SKM-1 treated with dmso at 0.1 percent for 144 hours (cell line): ENCODE measurements at regions not wholly inside any gene's neighbourhood (a gene's known extent, or its start where the extent isn't known, plus 50 kb on each side); places are given as distances from the start of the nearest gene placed in this dataset.

Source experiments
- DNase-seq: peaks from one replicate; lab custom pipeline; 2025; ENCODE audit not compliant: unreplicated experiment; lab: John Stamatoyannopoulos, UW

DNA sequence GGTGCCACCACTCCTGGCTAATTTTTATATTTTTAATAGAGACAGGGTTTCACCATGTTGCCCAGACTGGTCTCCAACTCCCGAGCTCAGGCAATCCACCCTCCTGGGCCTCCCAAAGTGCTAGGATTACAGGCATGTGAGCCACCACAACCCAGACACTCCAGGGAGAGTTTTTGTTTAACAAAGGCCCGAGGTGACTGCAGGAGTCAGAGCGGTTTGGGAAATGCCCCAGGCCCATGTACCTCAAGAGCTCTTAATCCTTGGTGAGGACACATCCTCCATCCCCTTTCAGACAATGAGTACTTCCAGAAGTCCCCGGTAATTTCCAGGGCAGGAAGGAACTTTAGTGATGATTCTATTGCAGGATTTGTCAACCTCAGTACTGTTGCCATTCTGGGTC is 176.0 kb downstream of the ESRRB start:
- DNase-seq, result no peak

DNA sequence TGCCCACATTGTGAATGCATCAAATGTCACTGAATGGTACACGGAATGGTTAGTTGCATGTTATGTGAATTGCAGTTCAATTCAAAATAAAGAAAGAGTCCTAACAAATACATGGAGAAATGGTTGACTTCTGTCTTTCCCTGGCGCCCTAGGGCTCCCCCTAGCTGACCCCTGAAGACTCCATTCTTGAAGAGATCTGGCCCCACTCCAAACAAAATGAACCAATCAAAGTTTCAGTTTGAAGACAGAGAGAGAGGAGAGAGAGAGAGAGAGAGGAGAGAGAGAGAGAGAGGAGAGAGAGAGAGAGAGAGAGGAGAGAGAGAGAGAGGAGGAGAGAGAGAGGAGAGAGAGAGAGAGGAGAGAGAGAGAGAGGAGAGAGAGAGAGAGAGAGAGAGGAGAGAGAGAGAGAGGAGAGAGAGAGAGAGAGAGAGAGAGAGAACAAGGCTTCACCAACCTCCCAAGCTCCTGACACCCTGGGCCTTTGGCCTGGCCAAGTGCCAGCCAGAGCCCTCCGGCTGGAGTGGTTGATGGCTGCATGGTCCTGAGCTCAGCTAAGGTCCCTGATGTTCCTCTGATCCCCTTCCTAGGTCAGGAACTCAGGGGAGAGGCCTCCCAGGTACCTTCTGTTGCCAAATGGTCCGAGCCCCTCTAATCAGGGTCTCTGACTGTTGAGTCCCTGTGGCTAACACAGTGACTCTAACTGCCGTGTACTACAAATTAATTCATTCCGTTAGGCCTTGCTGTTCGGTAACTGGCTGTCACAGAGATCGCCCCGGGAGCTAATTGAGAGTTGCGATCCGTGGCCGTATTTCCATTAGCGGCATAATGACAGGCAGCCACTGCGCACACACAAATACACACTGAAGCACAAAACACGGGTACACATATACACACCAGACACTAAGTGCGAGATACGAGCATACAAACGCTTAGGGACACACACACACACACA is 188.8 kb downstream of the ESRRB start:
- DNase-seq, result no peak

DNA sequence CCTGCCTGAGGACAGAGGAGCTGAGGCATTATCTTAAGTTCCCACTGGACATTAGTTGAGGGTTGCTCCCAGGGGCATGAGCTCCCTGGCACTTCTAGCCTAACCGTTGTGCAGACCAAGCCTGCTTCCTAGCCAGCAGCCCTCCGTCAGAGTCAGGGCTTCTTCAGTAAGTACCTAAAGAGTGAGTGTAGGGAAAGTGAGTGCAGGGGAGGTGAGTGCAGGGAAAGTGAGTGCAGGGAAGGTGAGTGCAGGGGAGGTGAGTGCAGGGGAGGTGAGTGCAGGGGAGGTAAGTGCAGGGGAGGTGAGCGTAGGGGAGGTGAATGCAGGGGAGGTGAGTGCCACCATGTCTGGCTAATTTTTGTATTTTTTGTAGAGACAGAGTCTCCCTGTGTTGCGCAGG is 190.5 kb downstream of the ESRRB start:
- no peak for DNase-seq

DNA sequence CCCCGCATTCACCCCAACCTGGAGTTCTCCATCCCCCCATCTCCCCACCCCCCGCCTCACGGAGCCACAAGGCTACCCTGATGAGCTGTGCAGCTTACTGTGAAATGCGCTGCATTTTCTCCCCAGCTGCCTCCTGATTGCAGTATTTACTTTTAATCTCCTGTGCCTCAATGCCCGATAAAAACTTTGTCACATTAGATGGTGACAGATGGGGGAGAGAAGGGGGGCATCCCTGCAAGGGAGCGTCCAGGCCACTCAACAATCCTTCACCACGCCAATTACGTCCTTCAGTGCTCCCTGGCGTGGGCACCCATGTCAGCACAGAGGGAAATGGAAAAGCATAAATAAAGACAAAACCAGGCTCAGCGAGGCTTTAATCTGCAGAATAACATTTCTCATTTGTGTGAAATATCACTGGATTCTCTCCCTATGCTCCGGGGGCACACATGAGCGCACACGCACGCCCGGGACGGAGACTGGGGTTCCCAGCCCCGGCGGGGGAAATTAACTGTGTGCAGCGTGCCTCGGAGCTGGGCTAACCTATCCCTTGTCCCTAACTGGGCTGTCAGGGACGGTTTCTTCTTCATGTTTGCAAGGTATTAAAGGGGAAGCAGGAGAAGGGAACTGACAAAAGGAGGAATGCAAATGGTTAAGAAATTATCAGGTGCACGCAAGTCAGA is 186.7 kb upstream of the VASH1 start:
- no peak for DNase-seq

DNA sequence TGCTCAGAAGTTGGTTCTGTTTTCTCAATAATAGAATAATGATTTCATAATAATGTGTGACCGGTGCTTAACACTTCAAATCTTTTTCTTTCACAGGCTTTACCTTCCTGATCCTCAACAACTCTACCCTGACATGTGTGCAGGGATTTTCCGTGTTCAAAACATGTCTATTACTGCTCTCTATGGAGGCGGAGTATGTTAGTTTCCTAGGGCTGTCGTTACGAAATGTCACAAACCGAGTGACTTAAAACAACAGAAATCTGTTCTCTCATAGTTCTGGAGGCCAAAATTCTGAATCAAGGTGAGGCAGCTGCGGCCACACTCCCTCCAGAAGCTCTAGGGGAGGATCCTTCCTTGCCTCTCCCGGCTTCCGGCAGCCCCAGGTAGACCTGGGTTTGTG is 186.2 kb upstream of the VASH1 start:
- no peak for DNase-seq

DNA sequence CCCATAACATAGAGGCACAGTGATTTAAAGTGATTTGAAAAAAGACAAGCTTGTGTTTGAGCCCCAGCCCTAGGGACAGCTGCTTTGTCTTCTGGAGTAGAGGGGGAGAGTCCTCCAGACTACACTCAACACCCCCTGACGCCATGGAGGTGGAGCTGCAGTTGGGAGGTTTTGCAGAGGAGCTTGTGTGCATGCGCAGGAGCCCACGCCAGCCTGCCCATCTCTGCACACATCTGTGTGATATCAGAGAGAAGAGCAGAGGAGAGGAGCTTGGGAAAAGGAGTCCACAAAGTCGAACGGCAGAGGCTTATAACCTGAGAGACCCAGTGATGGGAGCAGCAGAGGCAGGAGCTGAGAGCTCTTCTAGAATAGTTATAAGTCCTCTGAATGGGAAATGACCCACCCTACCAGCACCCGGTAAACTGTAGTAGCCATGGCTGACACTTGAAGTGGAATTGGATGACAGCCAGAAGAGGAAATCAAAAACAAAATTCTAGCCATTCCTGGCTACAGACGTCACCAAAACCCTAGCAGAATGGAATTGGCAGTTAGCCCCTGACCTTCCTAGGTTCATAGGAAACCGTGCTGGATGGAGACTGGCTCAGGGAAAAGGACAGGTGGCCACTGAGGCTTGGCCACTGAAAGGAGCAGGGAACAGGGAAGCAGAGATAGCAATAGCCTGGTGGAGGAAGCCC is 185.1 kb upstream of the VASH1 start:
- no peak for DNase-seq

DNA sequence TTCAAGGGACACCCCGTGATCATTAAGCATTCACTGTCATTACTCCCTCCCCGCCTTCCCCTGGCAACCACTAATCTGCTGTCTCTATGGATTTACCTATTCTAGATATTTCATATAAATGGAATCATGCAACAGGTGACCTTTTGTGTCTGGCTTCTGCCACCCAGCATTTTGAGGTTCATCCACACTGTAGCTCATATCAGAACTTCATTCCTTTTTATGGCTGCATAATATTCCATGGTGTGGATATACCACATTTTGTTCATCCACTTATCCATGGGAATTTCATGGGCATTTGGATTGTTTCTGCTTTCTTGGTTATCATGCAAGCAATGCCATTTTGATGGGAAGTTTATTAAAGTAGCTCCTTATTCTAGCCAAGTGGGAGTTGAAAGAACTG is 184.2 kb upstream of the VASH1 start:
- DNase-seq, result no peak

DNA sequence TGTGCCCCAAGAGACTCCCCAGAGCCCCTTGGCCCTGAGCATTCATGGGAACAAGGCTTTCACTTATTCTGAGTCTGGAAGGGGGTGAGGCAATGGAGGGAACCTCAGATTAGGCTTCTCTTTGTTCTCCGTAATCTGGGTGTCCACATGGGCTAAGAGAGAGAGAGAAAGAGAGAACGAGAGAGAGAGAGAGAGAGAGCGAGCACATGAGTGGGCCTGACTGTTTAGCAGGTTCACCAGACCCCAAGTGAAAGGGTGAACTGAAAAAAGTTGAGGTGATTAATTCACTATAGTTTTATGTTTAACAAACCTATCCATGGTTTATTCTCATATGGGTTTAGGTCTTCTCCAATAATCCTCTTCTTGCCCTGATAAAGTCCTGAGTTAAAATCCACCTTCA is 183.4 kb upstream of the VASH1 start:
- no peak for DNase-seq

DNA sequence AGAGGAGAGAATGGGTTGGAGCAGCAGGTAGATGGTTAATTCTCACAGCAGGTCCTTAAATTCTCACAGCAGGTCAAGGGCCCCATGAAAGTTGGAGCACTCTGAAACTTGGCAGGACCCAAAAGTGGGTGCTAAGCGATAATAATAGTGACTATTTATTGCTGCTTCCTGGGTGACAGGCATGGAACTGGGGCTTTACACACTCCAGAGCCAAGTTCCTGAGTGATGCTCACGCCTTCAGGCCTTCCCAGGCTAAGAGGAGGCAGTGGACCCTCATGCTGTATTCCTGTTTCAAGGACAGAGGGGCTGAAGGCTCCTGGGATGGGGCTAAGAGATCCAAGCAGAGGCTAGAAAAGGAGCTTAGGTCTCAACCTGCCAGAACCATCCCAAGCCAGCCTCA is 180.9 kb upstream of the VASH1 start:
- no peak for DNase-seq

DNA sequence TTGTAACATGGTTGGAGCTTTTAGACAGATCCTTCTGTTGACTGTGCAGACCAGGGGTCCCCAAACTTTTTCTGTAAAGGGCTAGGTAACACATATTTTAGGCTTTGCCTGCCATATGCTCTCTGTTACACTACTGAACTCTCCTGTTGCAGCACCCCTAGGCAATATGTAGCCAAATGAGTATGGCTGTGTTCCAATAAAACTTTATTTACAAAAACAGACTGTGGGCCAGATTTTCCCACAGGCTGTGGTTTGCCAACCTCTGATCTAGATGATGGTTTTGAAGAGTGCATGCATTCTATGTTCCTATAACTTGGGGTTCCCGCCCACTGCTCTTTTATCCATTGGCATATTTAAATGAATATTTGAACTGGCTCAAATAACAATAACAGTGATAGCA is 180.3 kb upstream of the VASH1 start:
- DNase-seq, result no peak

DNA sequence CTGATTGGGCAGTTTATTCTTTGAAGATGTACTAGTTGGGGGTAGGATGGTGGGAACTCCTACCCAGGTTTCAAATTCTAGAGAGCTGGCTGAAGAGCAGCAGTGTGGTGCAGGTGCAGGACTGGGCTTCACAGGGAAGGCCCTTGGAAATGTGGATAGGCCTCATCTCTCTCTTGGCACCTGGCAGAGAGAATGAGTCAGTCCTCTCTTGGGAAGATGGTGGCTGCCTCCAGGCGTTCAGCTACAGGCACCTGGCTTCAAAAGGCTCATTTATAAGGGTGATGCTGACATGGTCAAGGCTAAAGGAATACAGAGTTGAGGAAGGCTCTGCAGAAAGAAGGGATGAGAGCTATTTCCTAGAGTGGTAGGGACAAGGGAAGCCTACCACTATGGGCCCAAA is 179.7 kb upstream of the VASH1 start:
- no peak for DNase-seq

DNA sequence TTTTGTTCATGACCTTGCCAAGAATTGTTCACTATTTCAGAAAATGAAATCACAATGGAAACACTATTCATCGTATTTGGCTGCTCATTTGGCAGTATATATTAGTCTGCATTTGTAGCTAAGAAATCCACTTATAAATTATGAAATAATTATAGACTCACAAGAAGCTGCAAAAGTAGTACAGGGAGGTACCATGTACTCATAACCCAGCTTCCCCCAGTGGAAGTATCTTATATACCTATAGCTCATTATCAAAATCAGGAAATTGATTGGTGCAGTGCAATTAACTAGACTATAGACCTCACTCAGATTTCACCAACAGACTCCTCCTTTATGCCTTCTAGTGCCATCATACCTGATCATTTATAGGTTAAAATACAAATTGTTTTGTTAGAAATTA is 178.8 kb upstream of the VASH1 start:
- DNase-seq, result no peak

DNA sequence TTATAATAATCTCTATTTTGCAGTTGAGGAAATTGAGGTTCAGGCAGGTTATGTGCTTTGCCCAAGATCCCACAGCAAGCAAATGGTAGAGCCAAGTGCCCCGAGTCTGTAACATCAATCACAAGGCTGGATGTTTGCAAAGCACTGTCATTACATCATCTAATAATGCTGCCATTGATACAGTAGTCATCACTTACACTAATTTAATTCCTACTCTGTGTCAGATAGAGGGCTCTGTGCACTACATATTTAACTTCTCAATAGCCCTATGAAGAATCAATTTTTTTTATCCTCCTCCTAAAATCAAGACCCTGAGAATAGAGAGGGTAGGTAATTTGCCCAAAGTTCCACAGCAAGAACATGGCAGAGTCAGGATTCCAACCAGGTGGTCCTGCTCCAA is 178.1 kb upstream of the VASH1 start:
- no peak for DNase-seq

DNA sequence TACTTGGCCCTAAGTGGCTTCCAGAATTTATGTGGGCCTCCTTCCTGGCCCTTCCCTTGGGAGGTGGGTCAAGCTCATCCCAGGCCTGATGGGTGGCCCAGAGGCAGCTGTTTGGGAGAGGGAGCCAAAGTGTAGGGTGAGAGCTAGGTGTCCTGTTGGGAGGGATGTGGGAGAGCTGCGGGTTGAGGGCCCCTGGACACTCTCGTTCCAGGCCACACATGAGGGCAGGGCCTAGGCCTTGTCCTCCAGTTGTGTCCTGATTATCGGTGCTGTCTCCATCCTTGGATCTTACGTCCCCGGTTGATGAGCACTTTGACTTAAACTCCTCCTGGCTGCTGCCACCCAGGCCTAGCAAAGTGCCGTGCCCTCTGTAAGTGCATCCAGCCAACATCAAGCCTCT is 177.5 kb upstream of the VASH1 start:
- DNase-seq, result no peak

DNA sequence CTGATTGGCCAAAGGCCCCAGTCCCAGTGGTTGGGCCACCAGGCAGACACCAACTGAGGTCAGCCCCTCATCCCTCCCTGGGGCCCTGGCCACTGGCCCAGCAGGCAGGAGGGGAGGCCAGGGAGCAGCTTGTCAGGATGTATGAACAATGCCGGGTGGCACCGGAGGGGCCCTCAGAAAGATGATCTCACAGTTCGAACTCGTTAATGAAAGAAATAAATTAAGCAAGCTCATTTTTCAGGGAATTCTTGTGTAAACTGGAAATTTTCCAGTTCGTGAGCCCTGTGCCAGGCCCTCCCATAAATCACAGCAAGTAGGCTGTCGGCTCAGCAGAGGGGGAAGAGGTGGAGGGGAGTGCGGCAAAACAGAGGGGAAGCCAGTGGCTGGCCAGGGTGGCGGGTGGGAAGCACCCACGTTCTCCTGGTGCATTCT is 177.0 kb upstream of the VASH1 start:
- no peak for DNase-seq

DNA sequence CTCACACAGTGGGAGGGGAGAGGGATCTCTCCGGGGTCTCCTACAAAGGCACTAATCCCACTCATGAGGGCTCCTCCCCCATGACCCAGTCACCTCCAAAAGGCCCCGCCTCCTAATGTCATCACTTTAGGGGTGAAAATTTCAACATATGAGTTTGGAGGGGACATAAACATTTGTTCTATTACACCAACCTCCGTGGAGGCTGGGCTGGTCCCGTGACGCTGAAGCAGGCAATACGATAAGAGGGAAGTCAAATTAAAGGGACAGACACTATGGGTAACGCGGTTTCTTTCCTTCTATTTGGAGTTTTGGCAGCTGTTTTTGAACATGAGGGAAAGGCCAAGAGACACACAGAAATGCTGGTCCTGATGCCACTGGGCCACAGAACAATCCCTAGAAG is 175.7 kb upstream of the VASH1 start:
- no peak for DNase-seq

DNA sequence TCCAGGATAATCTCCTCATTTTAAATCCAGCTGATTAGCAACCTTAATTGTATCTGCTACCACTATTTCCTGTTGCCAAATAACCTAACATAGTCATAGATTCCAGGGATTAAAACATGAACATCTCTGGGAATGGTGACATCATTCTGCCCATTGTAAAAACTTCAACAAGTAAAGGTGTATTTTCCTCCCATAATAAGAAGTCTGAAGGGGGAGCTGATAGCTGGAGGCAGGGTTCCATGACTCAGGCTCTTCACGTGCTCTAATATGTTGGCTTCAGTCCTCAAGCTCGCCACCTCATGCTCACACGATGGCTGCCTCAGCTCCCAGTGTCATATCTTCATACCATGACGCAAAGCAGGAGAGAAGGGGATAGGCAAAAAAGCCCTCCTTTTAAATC is 172.0 kb upstream of the VASH1 start:
- DNase-seq, result no peak

DNA sequence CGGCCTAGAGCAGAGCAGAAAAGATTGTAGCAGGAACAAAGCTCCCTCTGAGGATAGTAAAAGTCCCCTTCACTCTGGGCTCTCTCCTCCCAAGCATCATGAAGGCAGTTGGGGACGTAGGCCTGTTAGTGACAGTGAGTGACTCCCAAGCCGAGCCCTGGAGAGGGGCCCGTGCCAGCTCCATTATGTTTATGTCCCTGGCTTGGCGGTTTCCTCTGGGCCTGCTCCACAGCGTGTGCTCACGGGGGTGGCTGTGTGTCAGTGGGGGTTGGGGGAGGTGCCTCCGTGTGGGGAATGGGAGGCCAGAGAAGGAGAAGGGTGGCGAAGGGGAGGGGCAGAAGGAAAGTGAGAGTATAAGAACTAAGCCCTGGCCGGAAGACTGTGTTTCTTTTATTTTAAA is 170.0 kb upstream of the VASH1 start:
- no peak for DNase-seq

DNA sequence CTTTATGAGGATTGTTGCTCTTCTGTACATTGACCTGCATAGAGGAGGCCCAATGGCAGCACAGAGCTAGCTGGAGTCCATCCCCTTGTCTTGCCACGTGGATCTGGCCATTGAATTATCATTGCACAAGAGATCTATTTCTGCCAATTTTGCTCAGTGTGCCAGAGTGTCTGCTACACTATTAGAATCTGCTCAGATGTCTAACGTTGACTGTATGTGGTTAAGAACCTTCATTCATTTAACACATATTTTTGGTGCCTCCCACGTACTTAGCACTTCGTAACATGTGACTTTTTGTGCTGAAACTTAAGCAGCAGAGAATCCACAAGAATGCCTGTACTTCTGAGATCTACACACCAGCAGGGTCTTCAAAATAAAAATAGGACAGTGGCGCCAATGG is 166.0 kb upstream of the VASH1 start:
- no peak for DNase-seq

DNA sequence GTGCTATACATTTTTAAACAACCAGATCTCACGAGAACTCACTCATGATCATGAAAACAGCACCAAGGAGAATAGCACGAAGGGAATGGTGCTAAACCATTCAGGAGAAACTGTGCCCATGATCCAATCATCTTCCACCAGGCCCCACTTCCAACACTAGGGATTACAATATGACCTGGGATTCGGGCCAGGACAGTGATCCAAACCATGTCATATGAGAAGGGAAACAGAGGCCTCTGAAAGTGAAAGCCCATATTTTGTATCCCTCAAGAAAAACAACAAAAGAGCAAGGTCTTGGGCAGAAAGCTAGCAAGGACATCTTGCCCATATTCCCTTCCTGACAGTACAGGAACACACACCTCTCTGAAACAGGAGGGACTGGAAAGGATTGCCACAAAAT is 163.9 kb upstream of the VASH1 start:
- DNase-seq, result no peak

DNA sequence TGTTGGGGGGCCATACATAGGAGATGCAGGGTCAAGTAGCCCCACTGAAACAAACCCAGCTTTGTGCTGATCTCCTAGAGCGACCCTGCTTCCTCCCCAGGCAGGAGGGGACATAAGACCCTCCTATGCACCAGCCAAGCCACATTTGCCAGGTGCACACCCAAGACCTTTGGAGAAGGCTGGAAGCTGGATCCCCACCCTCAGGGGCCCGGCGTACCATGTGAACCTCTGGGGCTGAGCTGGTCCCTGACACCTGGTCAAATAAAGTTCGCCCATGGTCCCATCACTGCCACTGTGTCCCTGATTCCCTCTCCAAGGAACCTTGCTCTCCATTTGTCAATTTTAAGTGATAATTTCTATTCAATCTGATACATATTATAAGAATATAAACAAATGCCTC is 162.1 kb upstream of the VASH1 start:
- no peak for DNase-seq
